K562 (cell line): ENCODE measurements at regions not wholly inside any gene's neighbourhood (a gene's known extent, or its start where the extent isn't known, plus 50 kb on each side); places are given as distances from the start of the nearest gene placed in this dataset.

Experiments
- ARID1B ChIP-seq: fragments of 450-650 bp; IDR thresholded peaks from 2 replicates; pipeline ENCODE4 v1.6.1; 2016; ENCODE audit warnings: antibody characterized with exemption, mild to moderate bottlenecking, inconsistent platforms
- EGR1 ChIP-seq: fragments of 450-650 bp; conservative IDR thresholded peaks from 2 replicates; pipeline ENCODE4 v1.6.1; 2017; ENCODE audit warnings: mild to moderate bottlenecking
- EHMT2 ChIP-seq: fragments of 450-650 bp; IDR thresholded peaks from 2 replicates; pipeline ENCODE4 v1.6.1; 2018; ENCODE audit warnings: antibody characterized with exemption
- GABPA ChIP-seq: fragments of 200-800 bp; sonication (Bioruptor generic); conservative IDR thresholded peaks from 2 replicates; pipeline ENCODE4 v1.6.1; 2016; ENCODE audit warnings: low read depth, missing genetic modification characterization, missing compliant biosample characterization
- MTA2 ChIP-seq: fragments of 450-650 bp; IDR thresholded peaks from 2 replicates; pipeline ENCODE4 v1.6.1; 2016; ENCODE audit warnings: low read depth
- NCOR1 ChIP-seq: fragments of 450-650 bp; IDR thresholded peaks from 2 replicates; pipeline ENCODE4 v1.6.1; 2016; ENCODE audit warnings: mild to moderate bottlenecking, moderate library complexity
- RAD51 ChIP-seq: fragments of 450-650 bp; IDR thresholded peaks from 2 replicates; pipeline ENCODE4 v1.7.1; 2016; ENCODE audit warnings: low read depth, mild to moderate bottlenecking, borderline replicate concordance
- RCOR1 ChIP-seq, 2 experiments: IDR thresholded peaks; 2 replicates each; pipeline ENCODE4 v1.6.1; 2012; ENCODE audit warnings: low read depth in 2 of 2, low read length in 2 of 2, borderline replicate concordance in 1 of 2, improper control_type of control experiment in 1 of 2
- SAFB2 ChIP-seq: fragments of 200-400 bp; formaldehyde crosslinking; IDR thresholded peaks from 2 replicates; pipeline ENCODE4 v1.6.1; 2018; ENCODE audit warnings: borderline replicate concordance, low read length, low read depth, moderate library complexity; ENCODE audit not compliant: severe bottlenecking
- SIN3A ChIP-seq, 2 experiments: fragments of 150-350 bp in 1 of 2; IDR thresholded peaks; 2 replicates each; pipeline ENCODE4 v1.6.1; 2011 to 2016; ENCODE audit warnings: borderline replicate concordance in 2 of 2, low read depth in 2 of 2, low read length in 2 of 2, mild to moderate bottlenecking in 2 of 2, moderate library complexity in 2 of 2; ENCODE audit not compliant: control insufficient read depth in 1 of 2
- SIX5 ChIP-seq, 2 experiments: IDR thresholded peaks; 2 replicates each; pipeline ENCODE4 v1.6.1; 2011; ENCODE audit warnings: low read length in 2 of 2, borderline replicate concordance in 1 of 2, low read depth in 1 of 2, mild to moderate bottlenecking in 1 of 2, moderate library complexity in 1 of 2; ENCODE audit not compliant: insufficient read depth in 1 of 2
- SMARCE1 ChIP-seq: fragments of 450-650 bp; IDR thresholded peaks from 2 replicates; pipeline ENCODE4 v1.7.1; 2016; ENCODE audit warnings: mild to moderate bottlenecking
- SPI1 ChIP-seq: IDR thresholded peaks from 2 replicates; pipeline ENCODE4 v1.6.1; 2011; ENCODE audit warnings: low read depth, low read length, control low read depth, borderline replicate concordance
- SREBF2 ChIP-seq: sonication (generic); formaldehyde crosslinking; IDR thresholded peaks from 2 replicates; pipeline ENCODE4 v1.4.0; 2020; ENCODE audit warnings: mild to moderate bottlenecking, missing genetic modification reagents
- ZNF316 ChIP-seq: fragments of 450-650 bp; IDR thresholded peaks from 2 replicates; pipeline ENCODE4 v1.6.1; 2016
- ZNF347 ChIP-seq: fragments of 450-650 bp; formaldehyde crosslinking; IDR thresholded peaks from 2 replicates; pipeline ENCODE4 v1.4.0; 2020; ENCODE audit warnings: low read depth, mild to moderate bottlenecking, moderate library complexity
- TF ChIP-seq, protein P1 (sequence below): conservative IDR thresholded peaks from 2 replicates; pipeline ENCODE4 v1.6.1; 2011; ENCODE audit warnings: low read depth, mild to moderate bottlenecking, low read length; ENCODE audit not compliant: control insufficient read depth
- TF ChIP-seq, protein P2 (sequence below): sonication (generic); formaldehyde crosslinking; IDR thresholded peaks from 2 replicates; pipeline ENCODE4 v1.9.0; 2022; ENCODE audit warnings: mild to moderate bottlenecking, missing genetic modification reagents
- TF ChIP-seq, protein P3 (sequence below): fragments of 450-650 bp; IDR thresholded peaks from 2 replicates; pipeline ENCODE4 v1.6.1; 2017; ENCODE audit warnings: antibody characterized with exemption, mild to moderate bottlenecking
- TF ChIP-seq, protein P4 (sequence below): fragments of 450-650 bp; formaldehyde crosslinking; IDR thresholded peaks from 2 replicates; pipeline ENCODE4 v1.4.0; 2020; ENCODE audit warnings: mild to moderate bottlenecking, moderate library complexity

DNA sequence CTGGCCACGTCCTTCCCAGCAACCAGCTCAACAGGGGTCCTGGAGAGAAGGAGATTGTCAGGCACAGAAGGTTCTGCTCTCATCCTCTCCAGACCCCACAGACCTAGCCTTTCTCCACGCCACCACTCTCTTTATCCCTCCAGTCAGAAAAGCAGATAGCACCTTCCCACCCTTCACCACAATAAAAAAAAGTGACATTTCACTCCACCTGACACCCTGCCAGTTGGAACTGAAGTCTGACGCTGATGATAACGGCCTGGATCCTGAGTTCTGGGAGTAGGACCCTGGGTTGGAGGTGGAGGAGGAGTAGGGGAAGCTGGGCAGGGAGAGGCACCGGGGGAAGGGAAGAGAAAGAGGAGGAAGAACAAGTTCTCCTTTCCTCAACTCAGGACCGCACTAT is 127.5 kb upstream of the ANO1 start (continued):
- no peak for TF ChIP-seq SPI1
- TF ChIP-seq SIX5 (IDR thresholded peaks at IDR 0.05; ENCODE audit: borderline replicate concordance in 1 of 2, insufficient read depth in 1 of 2, low read depth in 1 of 2, low read length in 2 of 2): no peak
- TF ChIP-seq ZNF347 (CRISPR knock-in tag): no peak
- peak; percentile 87 for TF ChIP-seq NCOR1
- TF ChIP-seq, protein P1, sequence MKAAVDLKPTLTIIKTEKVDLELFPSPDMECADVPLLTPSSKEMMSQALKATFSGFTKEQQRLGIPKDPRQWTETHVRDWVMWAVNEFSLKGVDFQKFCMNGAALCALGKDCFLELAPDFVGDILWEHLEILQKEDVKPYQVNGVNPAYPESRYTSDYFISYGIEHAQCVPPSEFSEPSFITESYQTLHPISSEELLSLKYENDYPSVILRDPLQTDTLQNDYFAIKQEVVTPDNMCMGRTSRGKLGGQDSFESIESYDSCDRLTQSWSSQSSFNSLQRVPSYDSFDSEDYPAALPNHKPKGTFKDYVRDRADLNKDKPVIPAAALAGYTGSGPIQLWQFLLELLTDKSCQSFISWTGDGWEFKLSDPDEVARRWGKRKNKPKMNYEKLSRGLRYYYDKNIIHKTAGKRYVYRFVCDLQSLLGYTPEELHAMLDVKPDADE: no peak
- TF ChIP-seq SIN3A (IDR thresholded peaks at IDR 0.05; ENCODE audit: borderline replicate concordance in 2 of 2, control insufficient read depth in 1 of 2, low read depth in 2 of 2, low read length in 2 of 2): no peak
- TF ChIP-seq SREBF2: no peak
- TF ChIP-seq, protein P2, sequence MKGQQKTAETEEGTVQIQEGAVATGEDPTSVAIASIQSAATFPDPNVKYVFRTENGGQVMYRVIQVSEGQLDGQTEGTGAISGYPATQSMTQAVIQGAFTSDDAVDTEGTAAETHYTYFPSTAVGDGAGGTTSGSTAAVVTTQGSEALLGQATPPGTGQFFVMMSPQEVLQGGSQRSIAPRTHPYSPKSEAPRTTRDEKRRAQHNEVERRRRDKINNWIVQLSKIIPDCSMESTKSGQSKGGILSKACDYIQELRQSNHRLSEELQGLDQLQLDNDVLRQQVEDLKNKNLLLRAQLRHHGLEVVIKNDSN (CRISPR knock-in tag): peak; percentile 27; the same call in 1 of the 2 replicates
- no peak for TF ChIP-seq SAFB2
- TF ChIP-seq RAD51: no peak
- TF ChIP-seq EGR1: peak; percentile 40; the same call in 1 of the 2 replicates
- TF ChIP-seq, protein P3, sequence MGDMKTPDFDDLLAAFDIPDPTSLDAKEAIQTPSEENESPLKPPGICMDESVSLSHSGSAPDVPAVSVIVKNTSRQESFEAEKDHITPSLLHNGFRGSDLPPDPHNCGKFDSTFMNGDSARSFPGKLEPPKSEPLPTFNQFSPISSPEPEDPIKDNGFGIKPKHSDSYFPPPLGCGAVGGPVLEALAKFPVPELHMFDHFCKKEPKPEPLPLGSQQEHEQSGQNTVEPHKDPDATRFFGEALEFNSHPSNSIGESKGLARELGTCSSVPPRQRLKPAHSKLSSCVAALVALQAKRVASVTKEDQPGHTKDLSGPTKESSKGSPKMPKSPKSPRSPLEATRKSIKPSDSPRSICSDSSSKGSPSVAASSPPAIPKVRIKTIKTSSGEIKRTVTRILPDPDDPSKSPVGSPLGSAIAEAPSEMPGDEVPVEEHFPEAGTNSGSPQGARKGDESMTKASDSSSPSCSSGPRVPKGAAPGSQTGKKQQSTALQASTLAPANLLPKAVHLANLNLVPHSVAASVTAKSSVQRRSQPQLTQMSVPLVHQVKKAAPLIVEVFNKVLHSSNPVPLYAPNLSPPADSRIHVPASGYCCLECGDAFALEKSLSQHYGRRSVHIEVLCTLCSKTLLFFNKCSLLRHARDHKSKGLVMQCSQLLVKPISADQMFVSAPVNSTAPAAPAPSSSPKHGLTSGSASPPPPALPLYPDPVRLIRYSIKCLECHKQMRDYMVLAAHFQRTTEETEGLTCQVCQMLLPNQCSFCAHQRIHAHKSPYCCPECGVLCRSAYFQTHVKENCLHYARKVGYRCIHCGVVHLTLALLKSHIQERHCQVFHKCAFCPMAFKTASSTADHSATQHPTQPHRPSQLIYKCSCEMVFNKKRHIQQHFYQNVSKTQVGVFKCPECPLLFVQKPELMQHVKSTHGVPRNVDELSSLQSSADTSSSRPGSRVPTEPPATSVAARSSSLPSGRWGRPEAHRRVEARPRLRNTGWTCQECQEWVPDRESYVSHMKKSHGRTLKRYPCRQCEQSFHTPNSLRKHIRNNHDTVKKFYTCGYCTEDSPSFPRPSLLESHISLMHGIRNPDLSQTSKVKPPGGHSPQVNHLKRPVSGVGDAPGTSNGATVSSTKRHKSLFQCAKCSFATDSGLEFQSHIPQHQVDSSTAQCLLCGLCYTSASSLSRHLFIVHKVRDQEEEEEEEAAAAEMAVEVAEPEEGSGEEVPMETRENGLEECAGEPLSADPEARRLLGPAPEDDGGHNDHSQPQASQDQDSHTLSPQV: 0 out of 2 replicates have a peak, but pooled peaks have one; percentile 3
- peak; percentile 90 for TF ChIP-seq ARID1B
- TF ChIP-seq GABPA (tag): no peak
- TF ChIP-seq EHMT2: no peak
- TF ChIP-seq ZNF316: 0 out of 2 replicates have a peak, but pooled peaks have one; percentile 8
- peak; percentile 68 for TF ChIP-seq SMARCE1
- peak; percentile 52 to 74; a peak in 2 of 4 replicates for TF ChIP-seq RCOR1 (IDR thresholded peaks at IDR 0.05; ENCODE audit: borderline replicate concordance in 1 of 2, low read depth in 2 of 2, low read length in 2 of 2)
- peak; percentile 76 for TF ChIP-seq MTA2
- TF ChIP-seq, protein P4, sequence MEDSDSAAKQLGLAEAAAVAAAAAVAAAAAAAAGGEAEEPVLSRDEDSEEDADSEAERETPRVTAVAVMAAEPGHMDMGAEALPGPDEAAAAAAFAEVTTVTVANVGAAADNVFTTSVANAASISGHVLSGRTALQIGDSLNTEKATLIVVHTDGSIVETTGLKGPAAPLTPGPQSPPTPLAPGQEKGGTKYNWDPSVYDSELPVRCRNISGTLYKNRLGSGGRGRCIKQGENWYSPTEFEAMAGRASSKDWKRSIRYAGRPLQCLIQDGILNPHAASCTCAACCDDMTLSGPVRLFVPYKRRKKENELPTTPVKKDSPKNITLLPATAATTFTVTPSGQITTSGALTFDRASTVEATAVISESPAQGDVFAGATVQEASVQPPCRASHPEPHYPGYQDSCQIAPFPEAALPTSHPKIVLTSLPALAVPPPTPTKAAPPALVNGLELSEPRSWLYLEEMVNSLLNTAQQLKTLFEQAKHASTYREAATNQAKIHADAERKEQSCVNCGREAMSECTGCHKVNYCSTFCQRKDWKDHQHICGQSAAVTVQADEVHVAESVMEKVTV (CRISPR knock-in tag): no peak
